Activated naive CD8-positive, alpha-beta T cell treated with anti-CD3 and anti-CD28 coated beads, Interleukin-2, amount 50 U/mL, for 24 hours (primary cell): ENCODE measurements at regions not wholly inside any gene's neighbourhood (a gene's known extent, or its start where the extent isn't known, plus 50 kb on each side); places are given as distances from the start of the nearest gene placed in this dataset.

Experiments used
- ATAC-seq: fragments of 150-1000 bp; cut with Tn5 transposase; one replicate; pipeline ENCODE4 v1.10.0; 2021
- DNase-seq: peaks from one replicate; pipeline ENCODE4 v3.0.0; 2021
- H3K27ac Mint-ChIP-seq: one replicate; pipeline ENCODE4 v1.8.0; 2021; ENCODE audit warnings: mild to moderate bottlenecking, mixed read lengths
- H3K27me3 Mint-ChIP-seq: one replicate; pipeline ENCODE4 v1.8.0; 2021; ENCODE audit warnings: mixed read lengths
- H3K36me3 Mint-ChIP-seq: one replicate; pipeline ENCODE4 v1.8.0; 2021; ENCODE audit warnings: low read depth, mixed read lengths
- H3K4me1 Mint-ChIP-seq: one replicate; pipeline ENCODE4 v1.8.0; 2021; ENCODE audit warnings: mixed read lengths
- H3K4me3 Mint-ChIP-seq: one replicate; pipeline ENCODE4 v1.8.0; 2021; ENCODE audit warnings: mild to moderate bottlenecking, moderate library complexity, mixed read lengths
- H3K9me3 Mint-ChIP-seq: one replicate; pipeline ENCODE4 v1.8.0; 2021; ENCODE audit warnings: mixed read lengths

DNA sequence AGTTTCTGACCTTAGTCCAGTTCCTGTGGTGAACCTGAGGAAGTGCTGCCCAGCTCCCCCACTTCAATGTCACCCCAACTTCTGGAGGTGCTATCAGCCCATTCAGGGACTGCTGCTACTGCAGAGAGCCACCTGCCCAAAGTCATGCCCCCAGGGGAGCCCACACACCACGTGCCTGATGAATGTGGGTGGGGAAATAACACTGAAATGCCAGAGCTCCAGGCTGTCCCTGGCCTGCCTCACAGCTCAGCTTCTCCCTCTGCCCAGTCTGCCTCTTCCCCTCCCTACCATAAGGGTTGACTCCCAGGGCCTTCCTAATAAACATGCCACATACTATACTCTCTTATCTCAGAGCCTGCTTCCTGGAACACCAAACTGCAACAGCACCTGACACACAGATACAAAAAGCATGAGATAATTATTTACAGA lies 276.4 kb upstream of the MOCS1 start:
- DNase-seq (no peak), ATAC-seq (no peak)
- Mint-ChIP-seq H3K9me3 (peaks cover 5% of the 10 kb centered on the region), H3K27me3 (peaks cover 14% of the 10 kb centered on the region), H3K27ac (no peak overlapping the region), H3K4me1 (no peaks in the 10 kb centered on the region), H3K36me3 (peaks cover 3% of the 10 kb centered on the region), H3K4me3 (no peak overlapping the region)

DNA sequence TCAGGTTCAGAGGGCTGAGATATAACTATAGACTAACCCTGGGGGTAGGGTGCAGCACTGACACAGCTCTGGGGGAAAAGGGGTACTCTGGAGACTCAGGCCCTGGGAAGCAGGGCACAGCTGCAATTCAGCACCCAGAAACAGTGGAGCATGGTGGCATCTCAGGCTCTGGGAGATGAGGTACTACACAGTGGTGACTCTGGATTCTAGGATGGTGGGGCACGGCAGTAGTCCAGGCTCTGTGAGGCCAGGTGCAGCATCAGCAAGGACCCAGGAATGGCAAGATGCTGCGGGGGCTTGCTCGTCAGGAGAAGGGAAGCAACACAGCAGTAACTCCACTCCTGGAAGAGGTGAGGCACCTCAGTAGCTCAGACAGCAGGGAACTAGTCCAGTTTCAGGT lies 271.5 kb upstream of the MOCS1 start:
- peaks cover 12% of the 10 kb centered on the region for H3K27me3 Mint-ChIP-seq
- peaks cover 43% of the 10 kb centered on the region for H3K9me3 Mint-ChIP-seq
- ATAC-seq = no peak
- H3K27ac Mint-ChIP-seq = no peak overlapping the region
- H3K4me1 Mint-ChIP-seq = no peaks in the 10 kb centered on the region
- no peak for DNase-seq
- peaks cover 3% of the 10 kb centered on the region for H3K36me3 Mint-ChIP-seq
- no peak overlapping the region for H3K4me3 Mint-ChIP-seq

DNA sequence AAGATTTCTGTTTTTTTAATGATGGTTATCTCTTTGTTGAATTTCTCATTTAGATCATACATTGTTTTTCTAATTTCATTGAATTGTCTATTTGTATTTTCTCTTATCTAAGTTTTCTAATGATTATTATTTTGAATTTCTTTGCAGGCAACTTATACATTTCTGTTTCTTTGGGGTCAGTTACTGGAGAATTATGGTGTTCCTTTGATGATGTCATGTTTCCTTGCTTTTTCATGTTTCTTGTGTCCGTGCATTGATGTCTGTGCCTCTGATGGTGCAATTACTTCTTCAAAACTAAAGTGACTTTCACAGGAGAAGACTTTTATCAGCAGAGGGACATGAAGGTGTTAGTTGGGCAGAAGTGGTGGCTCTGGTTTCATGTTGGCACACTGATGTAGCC lies 270.7 kb upstream of the MOCS1 start:
- ATAC-seq = no peak
- DNase-seq = no peak
- no peak overlapping the region for H3K4me3 Mint-ChIP-seq
- H3K27ac Mint-ChIP-seq = no peak overlapping the region
- H3K27me3 Mint-ChIP-seq = peaks cover 12% of the 10 kb centered on the region
- H3K4me1 Mint-ChIP-seq = no peaks in the 10 kb centered on the region
- H3K9me3 Mint-ChIP-seq = peaks cover 48% of the 10 kb centered on the region
- H3K36me3 Mint-ChIP-seq = peaks cover 3% of the 10 kb centered on the region

DNA sequence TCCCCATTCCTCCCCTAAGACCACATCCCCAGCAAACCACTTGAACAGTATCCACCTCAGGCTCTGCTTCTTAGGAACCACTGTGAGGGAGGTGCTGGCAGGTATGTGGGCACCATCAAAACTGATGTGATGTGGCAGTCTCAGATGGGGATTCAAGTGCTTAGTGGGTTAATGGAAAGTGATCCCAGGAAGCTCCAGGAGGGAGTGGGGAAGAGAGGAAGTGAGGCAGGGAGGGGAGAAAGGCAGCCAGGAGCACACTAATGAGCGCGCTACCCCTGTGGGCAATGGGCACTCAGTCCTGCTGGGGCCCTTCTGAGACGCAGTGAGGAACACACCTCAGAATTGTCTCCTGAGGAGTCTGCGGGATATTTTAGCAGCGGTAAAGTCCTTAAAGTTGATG lies 263.1 kb upstream of the MOCS1 start:
- peaks cover 2% of the 10 kb centered on the region for H3K27me3 Mint-ChIP-seq
- no peaks in the 10 kb centered on the region for H3K36me3 Mint-ChIP-seq
- DNase-seq (no peak), ATAC-seq (no peak)
- peaks cover 19% of the 10 kb centered on the region for H3K9me3 Mint-ChIP-seq
- no peak overlapping the region for H3K4me3 Mint-ChIP-seq
- H3K27ac Mint-ChIP-seq = no peak overlapping the region
- H3K4me1 Mint-ChIP-seq = no peaks in the 10 kb centered on the region

DNA sequence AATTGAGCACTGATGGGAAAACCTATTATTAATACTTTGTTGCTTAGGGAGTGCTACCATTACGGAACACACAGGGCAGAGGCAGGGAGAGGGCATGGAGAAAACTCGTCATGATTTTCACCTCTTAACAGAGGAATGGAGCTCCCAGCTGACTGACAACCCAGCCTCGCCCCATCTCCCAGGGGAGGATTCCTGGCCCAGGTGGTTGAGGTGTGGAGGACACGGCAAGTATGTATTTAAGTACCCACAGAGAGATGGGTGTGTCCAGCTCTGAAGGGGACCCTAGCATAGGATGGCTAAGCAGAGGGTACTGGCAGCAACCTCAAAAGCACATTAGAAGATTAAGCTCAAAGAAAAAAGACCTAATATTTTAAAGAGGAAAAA lies 261.9 kb upstream of the MOCS1 start:
- Mint-ChIP-seq H3K27ac (no peak overlapping the region), H3K4me1 (no peaks in the 10 kb centered on the region), H3K36me3 (no peaks in the 10 kb centered on the region), H3K27me3 (peaks cover 2% of the 10 kb centered on the region), H3K4me3 (no peak overlapping the region), H3K9me3 (peaks cover 7% of the 10 kb centered on the region)
- ATAC-seq (no peak), DNase-seq (no peak)

DNA sequence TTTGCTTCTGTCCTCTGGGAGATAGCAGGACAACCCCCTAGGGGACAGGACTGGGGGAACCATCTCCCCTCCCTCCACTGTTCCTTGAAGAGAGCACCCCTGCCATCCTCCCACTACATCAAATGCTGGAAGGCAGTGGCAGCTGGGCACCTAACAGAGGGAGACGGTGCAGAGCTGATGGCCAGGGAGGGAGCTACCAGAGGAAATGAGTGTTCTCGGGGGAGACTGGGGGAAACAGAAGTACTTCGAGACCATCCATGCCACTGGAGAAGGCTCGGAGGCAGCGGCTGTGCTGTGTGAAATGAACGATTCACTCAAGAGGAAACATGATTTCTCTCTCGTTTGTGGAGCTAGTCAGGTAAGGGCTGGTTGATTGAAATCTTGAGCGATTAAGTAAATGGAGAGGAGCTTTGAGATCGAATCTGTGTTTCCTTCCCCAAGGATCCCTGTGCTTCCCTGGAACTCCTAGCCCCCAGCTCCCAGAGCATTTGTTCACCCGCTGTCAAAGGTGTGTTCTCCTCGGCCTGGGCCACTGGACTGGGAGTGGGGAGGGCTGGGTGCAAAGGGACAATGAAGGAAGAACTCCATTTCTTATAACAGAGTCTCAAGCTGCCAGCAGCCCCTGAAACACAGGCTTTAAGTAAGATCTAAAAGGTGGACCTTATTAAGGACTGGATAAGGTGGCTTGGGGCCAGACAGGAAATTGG lies 261.3 kb upstream of the MOCS1 start:
- H3K4me1 Mint-ChIP-seq = no peaks in the 10 kb centered on the region
- no peak overlapping the region for H3K4me3 Mint-ChIP-seq
- no peaks in the 10 kb centered on the region for H3K36me3 Mint-ChIP-seq
- no peak overlapping the region for H3K27ac Mint-ChIP-seq
- DNase-seq (no peak), ATAC-seq (no peak)
- H3K9me3 Mint-ChIP-seq = peaks cover 3% of the 10 kb centered on the region
- H3K27me3 Mint-ChIP-seq = peaks cover 2% of the 10 kb centered on the region

DNA sequence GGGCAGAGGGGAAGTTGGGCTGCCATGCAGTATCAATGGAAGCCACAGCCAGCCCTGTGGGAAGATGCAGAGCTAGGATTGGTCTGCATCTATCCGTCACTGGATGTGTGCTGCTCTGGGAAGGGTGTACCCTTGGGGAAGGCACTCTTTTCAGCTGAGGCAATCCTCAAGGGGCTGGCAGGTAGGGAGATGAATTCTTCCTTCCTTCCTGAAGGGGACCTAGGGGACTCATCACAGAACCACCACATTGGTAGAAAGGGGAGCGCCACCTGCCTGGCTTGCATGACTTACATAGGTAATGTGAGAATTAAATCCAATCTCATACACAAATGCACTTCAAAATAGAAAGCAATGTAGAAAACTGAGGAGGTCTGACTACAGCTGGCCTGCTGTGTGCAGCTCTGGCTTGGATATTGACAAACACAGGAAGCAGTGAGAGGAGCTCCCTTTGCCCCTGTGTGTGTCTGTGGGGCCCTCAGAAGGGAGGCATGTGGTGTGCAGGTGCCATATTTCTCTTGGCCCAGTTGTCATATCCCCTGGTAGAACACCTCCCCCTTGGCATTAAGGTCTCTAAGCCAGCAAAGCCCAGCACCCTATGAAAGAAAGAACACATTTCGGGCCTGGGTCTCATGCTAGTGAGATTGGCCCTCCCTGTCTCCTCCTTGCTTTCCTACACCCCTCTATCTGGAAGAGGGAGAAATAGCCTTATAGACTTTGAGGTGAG lies 260.3 kb upstream of the MOCS1 start:
- no peak for DNase-seq
- H3K27ac Mint-ChIP-seq = no peak overlapping the region
- peaks cover 4% of the 10 kb centered on the region for H3K27me3 Mint-ChIP-seq
- H3K4me3 Mint-ChIP-seq = no peak overlapping the region
- ATAC-seq = no peak
- no peaks in the 10 kb centered on the region for H3K36me3 Mint-ChIP-seq
- H3K9me3 Mint-ChIP-seq = no peaks in the 10 kb centered on the region
- no peaks in the 10 kb centered on the region for H3K4me1 Mint-ChIP-seq

DNA sequence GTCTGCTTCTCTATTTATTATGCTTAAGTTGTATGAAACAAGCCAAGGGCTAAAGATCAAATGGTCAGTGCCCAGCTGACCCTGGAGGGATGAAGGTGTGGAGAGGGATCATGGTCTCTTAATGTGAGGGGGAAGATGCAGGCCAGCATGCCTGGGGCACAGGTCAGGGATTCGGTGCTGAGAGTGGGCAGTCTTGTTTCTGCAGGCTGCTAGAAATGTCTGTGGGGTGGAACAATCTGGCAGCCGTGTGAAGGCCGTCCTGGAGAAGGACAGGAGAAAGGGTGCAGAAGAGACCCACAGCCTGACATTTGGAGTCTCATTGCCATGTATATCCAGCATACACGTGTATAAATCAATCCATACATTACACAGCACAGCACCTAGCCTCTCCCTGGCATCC lies 258.3 kb upstream of the MOCS1 start:
- H3K4me3 Mint-ChIP-seq = no peak overlapping the region
- H3K4me1 Mint-ChIP-seq = no peaks in the 10 kb centered on the region
- no peak overlapping the region for H3K27ac Mint-ChIP-seq
- DNase-seq = no peak
- H3K27me3 Mint-ChIP-seq = peaks cover 4% of the 10 kb centered on the region
- peaks cover 4% of the 10 kb centered on the region for H3K9me3 Mint-ChIP-seq
- no peak for ATAC-seq
- no peaks in the 10 kb centered on the region for H3K36me3 Mint-ChIP-seq

DNA sequence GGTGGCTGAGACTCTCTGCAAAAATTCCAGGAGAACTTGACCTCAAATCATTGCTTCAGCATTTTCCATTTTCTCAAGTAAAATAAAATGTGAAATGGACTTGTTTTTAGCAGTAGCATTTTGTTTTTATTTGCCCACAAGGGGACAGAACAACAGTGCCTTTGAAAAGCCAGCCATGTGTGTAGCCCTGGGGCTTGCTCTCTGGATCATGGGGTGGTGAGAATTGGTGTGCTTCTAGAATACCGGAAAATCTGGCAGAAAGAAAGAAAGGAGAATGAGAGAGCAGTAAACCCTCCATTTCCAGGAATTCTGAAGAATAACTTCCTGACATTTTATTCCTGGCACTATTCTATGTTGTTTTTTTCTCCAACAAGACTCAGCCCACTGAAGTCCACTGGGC lies 254.7 kb upstream of the MOCS1 start:
- Mint-ChIP-seq H3K9me3 (peaks cover 15% of the 10 kb centered on the region), H3K27ac (no peak overlapping the region), H3K27me3 (peaks cover 4% of the 10 kb centered on the region), H3K4me1 (no peaks in the 10 kb centered on the region), H3K4me3 (no peak overlapping the region), H3K36me3 (peaks cover 4% of the 10 kb centered on the region)
- no peak for ATAC-seq
- DNase-seq = no peak

DNA sequence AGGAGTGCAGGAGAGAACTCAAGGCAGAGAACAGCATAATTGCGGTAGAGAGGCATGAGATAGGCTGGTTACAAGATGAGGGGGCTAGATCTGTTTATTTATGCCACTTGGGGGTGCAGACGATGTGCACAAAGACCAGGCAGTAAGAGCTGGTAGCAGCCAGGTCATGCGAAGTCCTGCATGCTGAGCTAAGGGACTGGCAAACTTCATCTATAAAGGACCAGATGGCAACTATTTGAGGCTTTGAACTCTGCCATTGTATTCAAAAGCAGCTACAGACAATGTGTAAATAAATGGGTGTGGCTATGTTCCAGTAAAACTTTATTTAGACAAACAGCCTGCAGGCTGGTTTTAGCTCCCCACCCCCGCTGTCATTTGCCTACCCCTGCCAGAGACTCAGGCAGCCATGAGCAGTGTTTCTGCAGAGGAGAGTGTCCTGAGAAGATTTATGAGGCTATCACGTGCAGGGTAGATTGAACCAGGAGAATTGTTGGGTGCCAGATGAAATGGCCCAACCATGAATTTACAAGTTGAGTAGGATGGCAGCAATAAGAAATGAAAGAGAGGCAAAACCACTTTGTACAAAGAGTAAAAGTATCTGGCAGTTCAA lies 253.4 kb upstream of the MOCS1 start:
- Mint-ChIP-seq H3K9me3 (peaks cover 26% of the 10 kb centered on the region), H3K4me1 (no peaks in the 10 kb centered on the region), H3K36me3 (peaks cover 7% of the 10 kb centered on the region), H3K27me3 (peaks cover 4% of the 10 kb centered on the region), H3K27ac (no peak overlapping the region), H3K4me3 (no peak overlapping the region)
- ATAC-seq = no peak
- DNase-seq = no peak

DNA sequence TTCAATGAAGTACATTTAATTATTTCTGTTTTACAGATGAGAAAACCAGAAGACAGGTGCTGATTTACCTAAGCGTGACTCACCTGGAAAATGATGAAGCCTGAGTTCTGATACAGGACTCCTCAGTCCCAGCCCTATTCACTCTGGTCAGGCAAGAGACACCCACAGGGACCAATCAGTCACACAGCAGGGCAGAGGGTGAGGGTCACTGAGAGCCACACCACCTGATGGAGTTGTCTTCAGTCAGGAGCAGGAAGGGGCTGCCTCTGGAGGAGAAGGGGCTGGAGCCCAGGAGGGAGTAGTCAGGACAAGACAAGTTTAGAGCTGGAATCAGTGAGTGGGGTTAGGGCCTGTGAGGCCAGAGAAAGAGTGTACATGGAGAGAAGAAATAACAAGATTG lies 251.2 kb upstream of the MOCS1 start:
- H3K27me3 Mint-ChIP-seq = peaks cover 4% of the 10 kb centered on the region
- H3K4me3 Mint-ChIP-seq = no peak overlapping the region
- H3K4me1 Mint-ChIP-seq = no peaks in the 10 kb centered on the region

DNA sequence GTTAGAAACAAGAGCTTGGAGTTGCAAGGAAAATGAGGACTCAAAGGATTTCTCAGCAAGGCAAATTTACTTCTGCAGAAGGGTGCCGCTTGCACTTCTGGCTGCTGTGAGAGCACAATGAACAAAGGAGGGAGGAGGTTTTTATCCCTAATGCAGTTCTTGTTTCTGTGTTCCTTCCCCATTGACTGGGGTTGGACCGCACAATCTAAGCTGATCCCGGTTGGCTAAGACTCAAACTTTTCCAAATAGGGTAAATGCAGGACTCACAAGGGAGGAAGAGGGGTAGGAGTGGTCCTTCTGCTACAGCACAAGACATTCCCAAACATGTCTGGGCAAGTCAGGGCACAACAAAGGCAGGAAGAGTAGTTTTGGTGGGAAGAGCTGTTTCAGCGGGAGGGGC lies 249.6 kb upstream of the MOCS1 start:
- no peak overlapping the region for H3K27ac Mint-ChIP-seq

More for the DNA sequence above, 251.2 kb upstream of the MOCS1 start:
- DNase-seq (no peak), ATAC-seq (no peak)
- H3K36me3 Mint-ChIP-seq = peaks cover 7% of the 10 kb centered on the region
- no peak overlapping the region for H3K27ac Mint-ChIP-seq
- H3K9me3 Mint-ChIP-seq = peaks cover 26% of the 10 kb centered on the region

DNA sequence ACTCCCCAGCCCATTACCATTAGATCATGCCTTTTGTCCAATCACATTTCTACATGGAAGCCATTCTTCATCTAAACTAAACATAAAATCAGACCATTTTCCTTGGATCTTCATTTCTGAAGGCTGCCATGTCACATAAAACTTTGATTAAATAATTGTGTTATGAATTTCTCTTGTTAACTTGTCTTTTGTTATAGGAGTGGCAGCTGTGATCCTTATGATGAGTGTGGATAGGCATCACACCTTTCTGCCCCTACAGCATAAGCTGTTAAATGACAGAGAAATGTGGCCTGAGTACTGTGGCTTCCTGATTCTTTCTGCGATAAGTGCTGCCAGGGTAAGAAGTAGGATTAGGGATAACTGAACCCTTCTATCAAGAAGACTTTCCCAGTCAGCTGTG lies 247.1 kb upstream of the MOCS1 start:
- Mint-ChIP-seq H3K4me1 (no peaks in the 10 kb centered on the region), H3K27ac (no peak overlapping the region), H3K36me3 (peaks cover 7% of the 10 kb centered on the region), H3K9me3 (peaks cover 23% of the 10 kb centered on the region), H3K4me3 (no peak overlapping the region), H3K27me3 (peaks cover 9% of the 10 kb centered on the region)
- ATAC-seq = no peak
- no peak for DNase-seq

More for the DNA sequence above, 249.6 kb upstream of the MOCS1 start:
- H3K36me3 Mint-ChIP-seq = peaks cover 7% of the 10 kb centered on the region
- no peaks in the 10 kb centered on the region for H3K4me1 Mint-ChIP-seq
- ATAC-seq = no peak
- peaks cover 26% of the 10 kb centered on the region for H3K9me3 Mint-ChIP-seq
- H3K27me3 Mint-ChIP-seq = peaks cover 4% of the 10 kb centered on the region
- no peak overlapping the region for H3K4me3 Mint-ChIP-seq
- no peak for DNase-seq

DNA sequence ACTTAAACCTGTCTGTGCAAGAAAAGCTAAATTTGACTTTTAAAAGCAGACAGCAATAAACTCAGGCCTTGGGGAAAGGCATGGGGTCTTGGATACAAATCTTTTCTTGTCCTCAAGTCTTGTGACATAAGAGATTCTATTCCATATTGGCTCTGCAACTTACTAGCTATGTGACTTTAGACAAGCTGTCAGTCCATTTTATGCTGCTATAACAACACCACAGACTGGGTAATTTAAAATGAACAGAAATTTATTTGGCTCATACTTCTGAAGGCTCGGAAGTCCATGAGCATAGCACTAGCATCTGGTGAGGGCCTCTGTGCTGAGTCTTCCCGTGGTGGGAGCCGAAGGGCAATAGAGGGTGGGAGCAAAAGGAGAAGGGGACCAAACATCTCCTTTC lies 246.0 kb upstream of the MOCS1 start:
- Mint-ChIP-seq H3K27me3 (peaks cover 13% of the 10 kb centered on the region), H3K27ac (no peak overlapping the region), H3K9me3 (peaks cover 23% of the 10 kb centered on the region), H3K36me3 (peaks cover 7% of the 10 kb centered on the region), H3K4me1 (no peaks in the 10 kb centered on the region), H3K4me3 (no peak overlapping the region)
- DNase-seq = no peak
- no peak for ATAC-seq

DNA sequence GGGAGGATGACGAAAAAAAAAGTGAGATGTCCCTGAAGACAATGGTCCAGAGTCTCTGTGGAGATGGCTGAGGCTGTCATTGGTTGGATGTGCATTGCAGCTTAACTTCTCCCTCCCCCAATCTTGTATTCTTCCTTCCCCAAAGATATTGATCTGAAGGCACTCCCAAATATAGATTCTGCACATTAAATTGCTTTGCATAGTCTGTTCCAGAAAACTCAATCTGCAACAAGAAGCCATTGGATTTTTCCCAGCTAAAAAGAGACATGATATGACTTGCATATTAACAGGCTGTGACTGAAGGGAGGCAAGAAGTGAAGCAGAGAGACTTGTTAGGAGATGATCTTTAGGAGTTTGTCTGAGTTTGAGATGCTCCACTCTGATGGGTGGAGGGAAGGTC lies 245.2 kb upstream of the MOCS1 start:
- peaks cover 18% of the 10 kb centered on the region for H3K9me3 Mint-ChIP-seq
- no peak overlapping the region for H3K4me3 Mint-ChIP-seq
- H3K36me3 Mint-ChIP-seq = peaks cover 7% of the 10 kb centered on the region
- H3K27ac Mint-ChIP-seq = no peak overlapping the region
- H3K27me3 Mint-ChIP-seq = peaks cover 14% of the 10 kb centered on the region
- no peaks in the 10 kb centered on the region for H3K4me1 Mint-ChIP-seq
- DNase-seq (no peak), ATAC-seq (no peak)
